Right atrium auricular region (tissue), 2 donors: ENCODE measurements at regions not wholly inside any gene's neighbourhood (a gene's known extent, or its start where the extent isn't known, plus 50 kb on each side); places are given as distances from the start of the nearest gene placed in this dataset.

ENCODE experiments used
- DNase-seq: peaks from one replicate; pipeline ENCODE4 v3.0.0-alpha.2; 2019; ENCODE audit warnings: low spot score
- H3K27ac ChIP-seq, 2 donors: fragments of 200-600 bp; sonication (generic); 1 replicate in 1 of 2; 2 replicates in 1 of 2; pipeline ENCODE4 v1.5.1; 2016 to 2019
- H3K27me3 ChIP-seq, 2 donors: fragments of 200-600 bp; sonication (generic); one replicate each; pipeline versions ENCODE4 v1.5.1 to v1.6.0; 2017 to 2019
- H3K36me3 ChIP-seq: fragments of 200-600 bp; sonication (generic); one replicate; pipeline ENCODE4 v1.5.1; 2016
- H3K4me1 ChIP-seq, 2 donors: fragments of 200-600 bp; sonication (generic); one replicate each; pipeline versions ENCODE4 v1.5.1 to v1.6.0; 2017 to 2019
- H3K4me3 ChIP-seq, 2 donors: fragments of 200-600 bp; sonication (generic); 1 replicate in 1 of 2; 2 replicates in 1 of 2; pipeline ENCODE4 v1.5.1; 2017 to 2019; ENCODE audit warnings: mild to moderate bottlenecking in 1 of 2, moderate library complexity in 1 of 2
- H3K9me3 ChIP-seq, 2 donors: fragments of 200-600 bp; sonication (generic); one replicate each; pipeline ENCODE4 v1.5.1; 2019
- TF ChIP-seq, protein P1 (sequence below), 2 donors: fragments of 200-600 bp; sonication (generic); IDR thresholded peaks; one replicate each; pipeline ENCODE4 v1.5.1; 2019; ENCODE audit warnings: antibody characterized with exemption in 2 of 2

DNA sequence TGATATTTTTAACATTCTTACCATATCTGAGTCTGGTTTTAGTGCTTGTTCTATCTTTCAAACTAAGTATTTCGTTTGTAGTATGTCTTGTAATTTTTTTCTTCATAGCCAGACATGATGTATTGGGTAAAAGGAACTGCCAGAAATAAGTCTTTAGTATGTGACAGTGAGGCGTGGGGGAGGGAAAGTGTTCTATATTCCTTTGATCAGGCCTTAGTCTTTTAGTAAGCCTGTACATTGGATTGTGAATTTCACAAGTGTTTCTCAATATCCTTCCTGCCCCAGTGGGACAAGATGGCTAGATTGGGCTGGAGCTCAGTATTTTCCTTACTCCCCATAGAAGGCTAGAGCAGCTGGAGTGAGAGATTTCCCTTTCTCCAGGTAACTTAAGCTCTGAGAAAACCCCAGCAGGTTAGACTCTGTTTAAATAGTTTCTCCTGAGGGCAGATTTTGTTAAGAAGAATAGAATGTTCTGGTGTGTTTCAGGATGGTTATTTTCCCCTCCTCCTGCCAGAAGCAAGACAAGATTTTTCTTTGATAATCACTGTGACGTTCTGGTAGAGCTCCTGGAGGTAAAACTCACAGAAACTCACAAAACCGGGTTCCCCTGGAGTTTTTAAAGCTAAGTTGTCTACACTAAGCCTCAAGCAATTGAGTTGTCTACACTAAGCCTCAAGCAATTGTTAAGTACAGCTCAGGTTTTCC lies 140.7 kb upstream of the ARPP21 start:
- DNase-seq = no peak
- H3K36me3 ChIP-seq = no peaks in the 10 kb centered on the region
- no peaks in the 10 kb centered on the region for H3K9me3 ChIP-seq
- no peak overlapping the region for H3K27ac ChIP-seq
- no peak overlapping the region for H3K4me3 ChIP-seq
- H3K4me1 ChIP-seq = no peaks in the 10 kb centered on the region
- TF ChIP-seq, protein P1, sequence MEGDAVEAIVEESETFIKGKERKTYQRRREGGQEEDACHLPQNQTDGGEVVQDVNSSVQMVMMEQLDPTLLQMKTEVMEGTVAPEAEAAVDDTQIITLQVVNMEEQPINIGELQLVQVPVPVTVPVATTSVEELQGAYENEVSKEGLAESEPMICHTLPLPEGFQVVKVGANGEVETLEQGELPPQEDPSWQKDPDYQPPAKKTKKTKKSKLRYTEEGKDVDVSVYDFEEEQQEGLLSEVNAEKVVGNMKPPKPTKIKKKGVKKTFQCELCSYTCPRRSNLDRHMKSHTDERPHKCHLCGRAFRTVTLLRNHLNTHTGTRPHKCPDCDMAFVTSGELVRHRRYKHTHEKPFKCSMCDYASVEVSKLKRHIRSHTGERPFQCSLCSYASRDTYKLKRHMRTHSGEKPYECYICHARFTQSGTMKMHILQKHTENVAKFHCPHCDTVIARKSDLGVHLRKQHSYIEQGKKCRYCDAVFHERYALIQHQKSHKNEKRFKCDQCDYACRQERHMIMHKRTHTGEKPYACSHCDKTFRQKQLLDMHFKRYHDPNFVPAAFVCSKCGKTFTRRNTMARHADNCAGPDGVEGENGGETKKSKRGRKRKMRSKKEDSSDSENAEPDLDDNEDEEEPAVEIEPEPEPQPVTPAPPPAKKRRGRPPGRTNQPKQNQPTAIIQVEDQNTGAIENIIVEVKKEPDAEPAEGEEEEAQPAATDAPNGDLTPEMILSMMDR (IDR thresholded peaks at IDR 0.05) = no peak
- H3K27me3 ChIP-seq = no peaks in the 10 kb centered on the region

DNA sequence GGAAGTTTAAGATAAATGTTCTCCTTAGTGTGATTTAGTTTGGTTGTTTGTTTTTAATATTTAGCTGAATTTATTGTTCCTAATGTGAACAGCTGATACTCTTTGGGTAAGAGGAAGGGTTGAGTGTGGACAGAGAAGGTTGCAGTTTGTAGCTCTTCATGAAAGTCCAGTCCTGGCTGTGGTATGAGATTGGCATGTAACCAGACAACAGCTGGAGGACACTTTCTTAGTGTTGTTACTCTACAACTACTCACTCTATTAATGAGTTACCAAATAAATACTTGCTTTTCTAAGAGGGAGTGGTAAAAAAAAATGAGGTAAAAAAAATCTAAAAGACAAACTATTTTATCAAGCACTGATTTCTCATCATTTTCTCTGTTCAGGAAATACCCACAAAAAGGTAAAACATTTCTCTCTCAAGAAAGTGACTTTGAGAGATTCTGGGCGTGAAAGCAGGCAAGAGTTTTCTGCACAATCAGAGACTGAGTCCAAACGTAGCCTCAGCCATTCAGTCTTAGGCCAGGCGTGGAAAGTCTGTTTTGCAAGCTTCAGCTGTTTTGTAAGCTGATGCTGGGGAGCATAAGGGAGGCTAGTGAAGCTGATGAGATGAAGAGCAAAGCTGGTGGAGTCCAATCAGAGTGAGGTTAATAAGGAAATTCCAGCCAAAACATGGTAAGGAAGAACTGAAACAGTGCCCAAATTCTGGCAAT lies 138.5 kb upstream of the ARPP21 start:
- Histone ChIP-seq H3K27ac (no peak overlapping the region), H3K4me1 (no peaks in the 10 kb centered on the region), H3K27me3 (no peaks in the 10 kb centered on the region), H3K4me3 (no peak overlapping the region), H3K9me3 (no peaks in the 10 kb centered on the region), H3K36me3 (no peaks in the 10 kb centered on the region)
- no peak for DNase-seq
- TF ChIP-seq, protein P1 (IDR thresholded peaks at IDR 0.05) = no peak

DNA sequence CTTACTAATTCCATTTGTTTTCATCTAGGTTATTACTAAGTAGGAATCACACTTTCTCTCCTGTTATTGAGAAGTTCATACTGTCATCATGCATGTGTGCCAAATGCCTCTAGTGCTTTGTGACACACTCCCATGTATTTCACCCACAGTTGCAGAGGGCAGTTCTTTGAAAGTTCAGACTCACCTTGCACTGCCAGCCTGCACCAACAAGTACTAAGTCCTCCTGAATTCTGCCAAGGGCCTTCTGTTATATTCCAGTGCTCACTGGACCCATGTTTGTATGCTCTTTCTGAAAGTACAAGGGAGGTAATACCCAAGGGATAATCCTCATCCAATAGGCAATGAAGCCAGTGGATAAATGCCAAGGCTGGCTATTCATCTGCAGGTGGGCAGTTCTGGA lies 136.6 kb upstream of the ARPP21 start:
- Histone ChIP-seq H3K27me3 (no peaks in the 10 kb centered on the region), H3K36me3 (no peaks in the 10 kb centered on the region), H3K4me3 (no peak overlapping the region), H3K4me1 (no peaks in the 10 kb centered on the region), H3K9me3 (no peaks in the 10 kb centered on the region), H3K27ac (no peak overlapping the region)
- DNase-seq = no peak
- TF ChIP-seq, protein P1 (IDR thresholded peaks at IDR 0.05) = no peak

DNA sequence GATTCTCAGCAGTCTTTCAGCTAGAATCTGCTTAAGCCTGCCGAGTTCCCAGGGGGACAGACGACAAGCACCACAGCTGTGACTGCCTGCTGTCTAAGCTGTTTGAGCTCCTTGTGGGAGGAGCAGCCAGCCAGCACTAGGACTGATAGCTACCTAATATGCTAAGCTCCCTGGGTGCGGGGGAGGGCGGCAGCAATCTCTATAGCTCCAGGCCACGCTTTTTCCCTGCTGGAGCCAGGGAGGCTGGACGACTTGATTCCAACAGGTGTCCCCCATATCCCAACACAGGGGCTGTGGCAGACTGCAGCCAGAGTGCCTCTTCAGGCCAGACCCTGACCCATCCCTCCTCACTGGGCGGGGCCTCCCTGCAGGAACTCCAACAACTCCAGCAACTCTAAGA lies 134.1 kb upstream of the ARPP21 start:
- H3K9me3 ChIP-seq = peaks cover 0 to 6% of the 10 kb centered on the region in 2 donors
- no peaks in the 10 kb centered on the region for H3K4me1 ChIP-seq
- TF ChIP-seq, protein P1 (IDR thresholded peaks at IDR 0.05) = no peak
- H3K4me3 ChIP-seq = no peak overlapping the region
- H3K36me3 ChIP-seq = no peaks in the 10 kb centered on the region
- no peaks in the 10 kb centered on the region for H3K27me3 ChIP-seq
- no peak for DNase-seq
- H3K27ac ChIP-seq = no peak overlapping the region

DNA sequence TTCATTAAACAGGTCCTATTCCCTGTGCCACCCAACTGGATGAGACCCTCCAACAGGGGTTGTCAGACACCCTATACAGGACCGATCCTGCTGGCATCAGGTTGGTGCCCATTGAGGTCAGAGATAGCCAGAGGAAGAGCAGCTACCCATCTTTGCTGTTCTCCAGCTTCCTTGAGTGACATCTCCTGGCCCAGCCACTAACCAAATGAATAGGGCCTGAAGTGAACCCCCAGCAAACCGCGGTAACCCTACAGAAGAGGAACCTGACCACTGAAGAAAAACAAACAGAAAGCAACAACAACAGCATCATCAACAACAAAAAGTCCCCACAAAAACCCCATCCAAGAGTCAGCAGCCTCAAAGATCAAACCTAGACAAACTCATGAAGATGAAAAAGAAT lies 133.6 kb upstream of the ARPP21 start:
- no peak overlapping the region for H3K27ac ChIP-seq
- H3K36me3 ChIP-seq = no peaks in the 10 kb centered on the region
- H3K27me3 ChIP-seq = no peaks in the 10 kb centered on the region
- no peaks in the 10 kb centered on the region for H3K4me1 ChIP-seq
- no peak overlapping the region for H3K4me3 ChIP-seq
- H3K9me3 ChIP-seq = peaks cover 0 to 6% of the 10 kb centered on the region in 2 donors
- TF ChIP-seq, protein P1 (IDR thresholded peaks at IDR 0.05) = no peak
- DNase-seq = no peak
